Endothelial cell of umbilical vein (primary cell): ENCODE measurements at regions not wholly inside any gene's neighbourhood (a gene's known extent, or its start where the extent isn't known, plus 50 kb on each side); places are given as distances from the start of the nearest gene placed in this dataset.

Experiments
- BruUV-seq: library from RNA; stranded (reverse); fragments of 400-500 nt; replicated peaks from 2 replicates; lab custom pipeline; 2021; lab: Mats Ljungman, UMichigan
- CTCF ChIA-PET: fragments of 300-600, 350-600 bp; sonication (Branson Sonifier 250); formaldehyde crosslinking; loops from one replicate; lab custom pipeline; 2021; ENCODE audit warnings: antibody characterized with exemption, inconsistent platforms; lab: Charles Lee
- POLR2A ChIA-PET: fragments of 300-600, 350-600 bp; sonication (Branson Sonifier 250); formaldehyde crosslinking; loops from one replicate; lab custom pipeline; 2021; ENCODE audit warnings: antibody characterized with exemption, inconsistent platforms; lab: Charles Lee
- DNase-seq: peaks from one replicate; pipeline ENCODE4 v3.0.0-alpha.2; 2011; ENCODE audit warnings: low read depth, low spot score
- FAIRE-seq: peaks from 2 replicates; lab custom pipeline; 2011; peaks lifted over from hg19 to GRCh38; lab: Jason Lieb, UNC
- H2AFZ ChIP-seq: 2 replicates; pipeline ENCODE4 v1.6.0; 2012; ENCODE audit warnings: low read depth, low read length, control low read depth, inconsistent platforms
- H3K27ac ChIP-seq: 2 replicates; pipeline ENCODE4 v1.5.1; 2011; ENCODE audit warnings: low read depth, mild to moderate bottlenecking, control low read depth, low read length, moderate library complexity; ENCODE audit not compliant: insufficient read depth
- H3K27me3 ChIP-seq, 2 experiments: 2 replicates each; pipeline versions ENCODE4 v1.6.0 to v1.6.1; 2011; ENCODE audit warnings: low read length in 2 of 2, mixed read lengths in 1 of 2; ENCODE audit not compliant: control insufficient read depth in 2 of 2, insufficient read depth in 2 of 2
- H3K36me3 ChIP-seq, 2 experiments: 2 replicates in 1 of 2; 3 replicates in 1 of 2; pipeline ENCODE4 v1.5.1; 2011; ENCODE audit warnings: low read length in 2 of 2, mild to moderate bottlenecking in 1 of 2, moderate library complexity in 1 of 2; ENCODE audit not compliant: control insufficient read depth in 2 of 2, insufficient read depth in 2 of 2; ENCODE audit errors: extremely low read depth in 1 of 2
- H3K4me1 ChIP-seq: 3 replicates; pipeline ENCODE4 v1.5.1; 2011; ENCODE audit warnings: mild to moderate bottlenecking, low read length; ENCODE audit not compliant: control insufficient read depth, insufficient read depth; ENCODE audit errors: extremely low read depth
- H3K4me2 ChIP-seq: 2 replicates; pipeline ENCODE4 v1.6.1; 2011; ENCODE audit warnings: low read length, control low read depth, mixed read lengths; ENCODE audit not compliant: insufficient read depth
- H3K4me3 ChIP-seq, 3 experiments: fragments of 200-600 bp in 1 of 3; sonication (generic), shearing (Covaris generic) in 1 of 3; replicated peaks in 1 of 3; 2 replicates each; pipeline ENCODE4 v1.5.1; 2011 to 2016; ENCODE audit warnings: control low read depth in 3 of 3, low read length in 3 of 3, mild to moderate bottlenecking in 2 of 3, inconsistent platforms in 1 of 3, low read depth in 1 of 3, moderate library complexity in 1 of 3; ENCODE audit not compliant: insufficient read depth in 1 of 3
- H3K79me2 ChIP-seq: 2 replicates; pipeline ENCODE4 v1.6.0; 2012; ENCODE audit warnings: low read length, inconsistent platforms; ENCODE audit not compliant: control insufficient read depth, insufficient read depth
- H3K9ac ChIP-seq: replicated peaks from 2 replicates; pipeline ENCODE3; 2011; ENCODE audit warnings: low read length, control low read depth; ENCODE audit not compliant: insufficient read depth; ENCODE audit errors: extremely low read depth
- H3K9me1 ChIP-seq: replicated peaks from 3 replicates; pipeline ENCODE4 v1.6.0; 2011; ENCODE audit warnings: mild to moderate bottlenecking, low read length; ENCODE audit not compliant: control insufficient read depth, insufficient read depth; ENCODE audit errors: extremely low read depth
- H3K9me3 ChIP-seq: replicated peaks from 2 replicates; pipeline ENCODE4 v1.5.1; 2012; ENCODE audit warnings: low read length, inconsistent platforms; ENCODE audit not compliant: control insufficient read depth, insufficient read depth
- H4K20me1 ChIP-seq: replicated peaks from 2 replicates; pipeline ENCODE3; 2011; ENCODE audit warnings: mild to moderate bottlenecking, low read length; ENCODE audit not compliant: control insufficient read depth, insufficient read depth; ENCODE audit errors: extremely low read depth
- CTCF ChIP-seq, 2 donors: IDR thresholded peaks; 1 replicate in 1 of 2; 2 replicates in 1 of 2; pipeline ENCODE4 v1.5.1; 2011; ENCODE audit warnings: low read length in 2 of 2, mild to moderate bottlenecking in 2 of 2, moderate library complexity in 2 of 2, control low read depth in 1 of 2, inconsistent platforms in 1 of 2, low read depth in 1 of 2; ENCODE audit not compliant: insufficient read depth in 1 of 2; ENCODE audit errors: extremely low read depth in 1 of 2
- EZH2 ChIP-seq: IDR thresholded peaks from 2 replicates; pipeline ENCODE4 v1.6.1; 2012; ENCODE audit warnings: borderline replicate concordance, low read depth, mild to moderate bottlenecking, moderate library complexity, low read length, inconsistent platforms; ENCODE audit not compliant: severe bottlenecking
- FOS ChIP-seq: IDR thresholded peaks from 2 replicates; pipeline ENCODE4 v1.6.1; 2011; ENCODE audit warnings: mild to moderate bottlenecking, low read length, moderate library complexity, borderline replicate concordance; ENCODE audit not compliant: insufficient read depth
- GATA2 ChIP-seq: IDR thresholded peaks from 2 replicates; pipeline ENCODE4 v1.7.0; 2011; ENCODE audit warnings: low read depth, mild to moderate bottlenecking, moderate library complexity, mixed read lengths, low read length; ENCODE audit not compliant: insufficient read length, insufficient read depth
- JUN ChIP-seq: IDR thresholded peaks from 2 replicates; pipeline ENCODE4 v1.6.1; 2011; ENCODE audit warnings: borderline replicate concordance, low read depth; ENCODE audit not compliant: insufficient read length, insufficient read depth
- MYC ChIP-seq: IDR thresholded peaks from one replicate; pipeline ENCODE4 v1.6.1; 2011; ENCODE audit warnings: mild to moderate bottlenecking, low read depth, low read length
- POLR2A ChIP-seq: IDR thresholded peaks from 2 replicates; pipeline ENCODE4 v1.6.1; 2012; ENCODE audit warnings: low read depth, mild to moderate bottlenecking, control low read depth, low read length
- POLR2AphosphoS5 ChIP-seq: IDR thresholded peaks from 2 replicates; pipeline ENCODE4 v1.6.1; 2012; ENCODE audit warnings: low read depth, mild to moderate bottlenecking, control low read depth, low read length, moderate library complexity; ENCODE audit not compliant: insufficient read depth
- dilution Hi-C: fragments of 300-500 bp; cut with MboI; formaldehyde crosslinking; loops from one replicate; pipeline ENCODE4 v1.15.0; 2019; ENCODE audit warnings: low sequenced_read_pairs; ENCODE audit not compliant: extremely low pct_ligation_motif_present
- intact Hi-C: fragments of 100-400 bp; cut with micrococcal nuclease; formaldehyde crosslinking; loops from one replicate; pipeline ENCODE4 v1.10.0; 2022

- Histone ChIP-seq H3K9me3 (no peaks in the 10 kb centered on the region), H3K4me1 (no peaks in the 10 kb centered on the region), H2AFZ (no peak overlapping the region), H3K36me3 (no peaks in the 10 kb centered on the region), H4K20me1 (no peaks in the 10 kb centered on the region), H3K27me3 (no peaks in the 10 kb centered on the region), H3K9ac (no peak overlapping the region), H3K4me2 (no peak overlapping the region), H3K27ac (no peak overlapping the region), H3K79me2 (no peaks in the 10 kb centered on the region), H3K4me3 (no peak overlapping the region), H3K9me1 (no peaks in the 10 kb centered on the region)
- dilution Hi-C loops (no loop called here), intact Hi-C loops (no loop called here)
- BruUV-seq: no TSS peak
- TF ChIP-seq MYC: no peak
- TF ChIP-seq EZH2: no peak
- no peak for TF ChIP-seq POLR2AphosphoS5
- DNase-seq: no peak
- POLR2A ChIA-PET: no interaction called here
- CTCF ChIA-PET: interaction anchor here (0.9 to 1.9 kb wide), 2 partner anchors 11 to 30 kb away, joined by 3 to 4 read pairs; no protein-coding TSS in a partner anchor
- FAIRE-seq: no peak
Measured at GRCh38 chr4:124224256-124224655, 488.3 kb downstream of the ANKRD50 start.

- Histone ChIP-seq H2AFZ (no peak overlapping the region), H3K79me2 (no peaks in the 10 kb centered on the region), H3K4me1 (no peaks in the 10 kb centered on the region), H3K9ac (no peak overlapping the region), H3K27me3 (no peaks in the 10 kb centered on the region), H3K4me2 (no peak overlapping the region), H3K27ac (no peak overlapping the region), H3K9me1 (no peaks in the 10 kb centered on the region), H4K20me1 (no peaks in the 10 kb centered on the region), H3K36me3 (no peaks in the 10 kb centered on the region), H3K4me3 (no peak overlapping the region), H3K9me3 (no peaks in the 10 kb centered on the region)
- ChIA-PET CTCF (no interaction called here), POLR2A (no interaction called here)
- dilution Hi-C loops: no loop called here
- DNase-seq (no peak), FAIRE-seq (no peak)
- no TSS peak for BruUV-seq
- no peak for TF ChIP-seq JUN
- TF ChIP-seq POLR2A: no peak
- no peak for TF ChIP-seq GATA2
- TF ChIP-seq CTCF (IDR thresholded peaks at IDR 0.05; ENCODE audit: extremely low read depth in 1 of 2, insufficient read depth in 1 of 2, low read depth in 1 of 2, low read length in 2 of 2): no peak
- TF ChIP-seq POLR2AphosphoS5: no peak
- no peak for TF ChIP-seq MYC
- no peak for TF ChIP-seq FOS
- intact Hi-C loops: no loop called here
Measured at GRCh38 chr4:124227981-124228380, 484.6 kb downstream of the ANKRD50 start.
